ENCODE measurements at regions not wholly inside any gene's neighbourhood (a gene's known extent, or its start where the extent isn't known, plus 50 kb on each side); places are given as distances from the start of the nearest gene placed in this dataset.

DNA sequence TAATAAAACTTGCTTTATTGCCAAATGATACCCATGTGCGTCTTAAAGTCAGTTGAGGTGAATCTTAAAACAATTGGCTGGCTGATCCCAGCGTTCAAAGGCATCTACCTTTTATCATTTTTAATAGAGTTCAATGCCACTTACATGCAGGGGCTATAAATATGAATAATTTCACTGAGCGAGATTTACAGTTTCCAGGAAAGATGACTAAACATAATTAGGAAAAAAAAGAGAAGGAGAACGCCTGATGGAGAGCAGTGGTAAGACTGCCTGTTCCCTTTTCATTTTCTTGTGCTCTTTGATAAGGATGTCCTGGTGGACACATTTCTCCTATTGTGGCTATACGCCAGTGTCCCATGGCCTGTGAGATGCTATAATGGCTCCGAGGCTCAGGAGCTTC lies 139.9 kb upstream of the SLC22A23 start:
- no peak for DNase-seq (ENCODE audit: extremely low read depth in 1 of 2, low read depth in 1 of 2)

DNA sequence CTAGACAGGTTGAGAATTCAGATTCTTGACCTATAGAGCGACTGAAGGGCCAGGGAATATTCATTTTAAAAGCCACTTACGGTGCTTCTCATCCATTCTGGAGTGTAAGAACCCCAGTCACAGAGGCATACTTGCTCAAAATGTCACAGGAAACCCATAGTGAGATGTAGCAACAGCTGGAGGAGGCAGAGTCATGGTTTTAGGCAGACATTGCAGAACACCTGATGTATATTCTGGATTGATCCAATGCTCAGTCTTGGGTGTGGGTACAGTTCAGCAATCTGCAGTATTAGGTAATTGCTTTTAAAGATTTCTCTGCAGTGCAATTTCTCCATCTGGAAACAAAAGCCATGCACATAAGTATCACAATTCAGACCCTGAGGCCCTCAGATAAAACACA lies 137.4 kb upstream of the SLC22A23 start:
- no peak for DNase-seq (ENCODE audit: extremely low read depth in 1 of 2, low read depth in 1 of 2)

DNA sequence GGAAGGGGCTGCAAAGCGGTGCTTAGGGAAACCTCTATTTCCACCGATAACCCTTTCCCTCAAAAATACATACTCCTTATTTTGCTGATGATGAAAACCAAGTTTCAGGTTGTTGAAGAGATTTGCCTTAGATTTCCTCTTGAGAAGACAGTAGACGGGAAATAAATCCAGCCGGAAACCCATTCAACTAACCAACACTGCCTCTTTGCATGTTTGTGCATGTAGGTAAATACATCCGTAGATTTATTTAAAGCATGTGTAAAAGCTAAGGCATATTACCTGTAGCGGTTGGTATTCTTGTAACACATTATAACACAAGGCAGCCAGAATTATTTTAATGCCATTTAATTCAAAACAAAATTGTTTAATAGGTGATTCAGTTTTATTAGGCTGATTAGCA lies 136.3 kb upstream of the SLC22A23 start:
- DNase-seq (ENCODE audit: extremely low read depth in 1 of 2, low read depth in 1 of 2) = no peak

DNA sequence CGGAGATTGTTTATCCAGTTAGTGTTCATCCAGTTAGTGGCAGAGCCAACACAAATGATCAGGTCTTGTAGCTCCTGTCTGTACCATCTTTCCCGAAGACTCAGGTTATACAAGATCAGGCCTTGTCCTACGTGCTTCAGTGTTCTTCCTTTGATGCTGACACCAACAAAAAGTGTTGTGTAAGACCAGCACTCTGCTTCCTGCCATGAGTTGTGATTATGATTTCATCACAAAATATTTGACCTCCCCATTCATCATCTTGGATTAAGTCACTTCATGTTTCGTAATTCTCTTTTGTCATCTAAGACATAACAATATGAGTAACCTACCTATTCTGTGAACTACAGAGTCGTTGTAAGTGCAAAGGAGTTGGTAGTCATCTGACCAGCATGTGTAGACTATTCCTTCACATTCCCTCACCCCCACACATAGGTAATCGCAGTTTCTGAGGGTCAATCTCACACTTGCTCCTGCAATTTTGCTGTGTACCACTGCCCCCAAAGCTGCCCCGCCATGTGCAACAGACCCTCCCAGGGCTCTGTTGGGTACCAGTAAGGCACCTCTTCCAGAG lies 135.6 kb upstream of the SLC22A23 start:
- no peak for DNase-seq (ENCODE audit: extremely low read depth in 1 of 2, low read depth in 1 of 2)

DNA sequence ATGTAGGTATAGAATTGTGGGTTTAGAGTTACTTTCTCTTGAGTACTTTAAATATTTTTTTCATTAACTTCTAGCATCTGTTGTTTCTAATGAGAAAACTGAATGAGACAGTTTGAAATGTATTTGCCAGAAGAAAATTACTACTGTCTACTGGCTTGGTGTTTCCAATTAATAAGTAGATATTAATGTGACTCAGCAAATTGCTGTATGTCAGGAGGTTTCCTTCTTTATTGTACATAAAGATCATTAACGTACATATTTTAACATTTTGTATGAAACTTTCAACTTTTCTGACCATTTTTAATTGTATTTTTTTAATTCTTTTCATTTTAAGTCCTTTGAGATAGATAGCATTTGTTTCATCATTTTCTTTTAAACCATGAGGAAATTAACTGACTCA lies 135.1 kb upstream of the SLC22A23 start:
- DNase-seq (ENCODE audit: extremely low read depth in 1 of 2, low read depth in 1 of 2) = no peak

DNA sequence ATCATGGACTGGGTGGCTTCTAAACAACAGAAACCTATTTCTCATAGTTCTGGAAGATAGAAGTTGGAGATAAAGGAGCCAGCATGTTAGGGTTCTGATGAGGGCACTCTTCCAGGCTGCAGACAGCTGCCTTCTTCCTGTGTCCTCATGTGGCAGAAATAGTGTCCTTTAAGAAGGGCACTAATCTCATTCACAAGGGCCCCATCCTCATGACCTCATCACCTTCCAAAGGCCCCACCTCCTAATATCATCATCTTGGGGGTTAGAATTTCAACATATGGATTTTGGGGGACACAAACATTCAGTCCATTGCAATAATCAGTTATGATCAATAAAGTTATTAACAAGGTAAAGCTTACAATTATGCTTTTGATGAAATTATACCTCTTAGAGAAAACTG lies 130.8 kb upstream of the SLC22A23 start:
- DNase-seq (ENCODE audit: extremely low read depth in 1 of 2, low read depth in 1 of 2) = no peak

DNA sequence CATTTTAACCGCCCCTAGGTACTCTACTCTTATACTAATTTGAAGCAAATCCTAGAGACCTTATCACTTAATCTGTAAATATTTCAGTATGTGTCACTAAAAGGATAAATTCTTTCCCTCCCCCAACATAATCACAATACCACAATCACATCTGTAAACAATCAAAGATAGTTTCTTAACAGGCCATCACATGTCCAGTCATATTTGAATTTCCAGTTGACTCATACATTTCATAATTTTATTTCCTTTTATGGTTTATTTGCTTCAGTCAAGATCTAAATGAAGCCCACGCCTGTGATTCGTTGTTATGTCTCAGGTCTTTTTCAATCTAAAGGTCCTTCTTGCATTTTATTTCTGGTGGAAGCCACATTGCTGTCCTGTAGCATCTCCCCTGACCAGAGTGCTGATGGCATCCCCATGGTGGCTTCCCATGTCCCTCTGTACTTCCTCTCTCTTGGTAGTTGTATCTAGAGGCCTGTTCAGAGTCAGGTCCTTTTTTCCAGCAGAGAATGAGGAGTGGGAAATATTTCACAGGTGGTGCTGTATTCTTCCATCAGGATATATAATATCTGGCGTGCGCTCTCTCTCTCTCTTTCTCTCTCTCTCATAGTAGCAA lies 128.6 kb upstream of the SLC22A23 start:
- no peak for DNase-seq (ENCODE audit: extremely low read depth in 1 of 2, low read depth in 1 of 2)

DNA sequence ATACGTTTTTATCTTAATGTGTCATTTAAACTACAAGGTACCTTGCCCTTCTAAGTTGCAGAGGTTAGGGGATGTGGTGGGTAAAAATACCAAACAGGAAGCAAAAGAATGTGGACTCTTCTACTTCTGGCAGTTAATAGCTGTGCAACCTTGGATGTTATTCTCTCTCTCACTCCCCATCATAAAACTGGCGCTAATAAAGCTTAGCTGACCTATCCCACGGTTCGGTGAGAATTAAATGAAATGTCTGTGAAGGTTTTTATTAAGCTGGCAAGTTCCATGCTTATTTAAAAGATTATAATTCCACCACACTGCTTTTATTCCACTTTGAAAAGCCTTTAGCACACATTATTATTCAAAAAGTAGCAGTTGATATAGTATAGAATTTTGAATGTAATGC lies 127.8 kb upstream of the SLC22A23 start:
- no peak for DNase-seq (ENCODE audit: extremely low read depth in 1 of 2, low read depth in 1 of 2)

DNA sequence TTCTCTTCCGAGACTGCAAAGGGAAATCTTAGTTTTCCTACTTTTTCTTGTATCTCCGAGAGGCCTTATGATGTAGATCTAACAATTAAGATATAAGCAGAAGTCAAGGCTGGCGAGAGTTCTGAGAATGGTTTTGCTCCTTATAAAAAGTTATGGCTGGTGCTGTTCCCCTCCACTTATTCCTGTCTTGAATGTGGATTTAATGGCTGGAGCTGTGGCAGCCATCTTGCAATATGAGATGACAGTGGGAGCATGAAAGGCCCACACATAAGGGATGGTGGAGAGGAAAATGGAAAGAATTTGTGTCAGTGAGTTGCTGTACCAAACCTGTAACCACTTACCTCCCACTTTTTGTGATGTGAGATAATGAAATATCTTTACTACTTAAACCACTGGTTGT lies 124.6 kb upstream of the SLC22A23 start:
- no peak for DNase-seq (ENCODE audit: extremely low read depth in 1 of 2, low read depth in 1 of 2)

DNA sequence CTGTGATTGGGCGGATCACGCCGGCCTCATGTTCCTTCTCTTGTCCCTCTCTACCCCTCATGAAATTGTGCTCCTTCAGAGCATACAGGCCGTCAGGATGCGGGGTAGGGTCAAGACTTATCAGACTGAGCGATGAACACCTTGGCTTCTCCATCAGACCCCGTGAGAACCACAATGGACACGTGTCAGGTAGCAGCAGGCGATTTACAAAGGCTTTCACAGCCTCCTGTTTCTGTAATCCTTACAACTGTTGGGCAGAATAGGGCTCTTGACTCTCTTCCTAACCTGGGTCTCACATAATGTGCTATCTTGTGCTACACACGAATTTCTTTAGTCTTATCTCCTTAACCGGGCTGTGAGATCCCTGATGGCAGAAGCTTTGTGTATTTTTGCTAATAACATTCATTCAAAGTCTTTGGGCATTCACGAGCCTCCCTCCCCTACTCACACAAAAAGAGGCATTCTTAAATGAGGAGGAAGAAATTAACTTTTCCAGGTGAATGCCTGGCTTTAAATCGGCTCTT lies 122.9 kb upstream of the SLC22A23 start:
- no peak for DNase-seq (ENCODE audit: extremely low read depth in 1 of 2, low read depth in 1 of 2)

DNA sequence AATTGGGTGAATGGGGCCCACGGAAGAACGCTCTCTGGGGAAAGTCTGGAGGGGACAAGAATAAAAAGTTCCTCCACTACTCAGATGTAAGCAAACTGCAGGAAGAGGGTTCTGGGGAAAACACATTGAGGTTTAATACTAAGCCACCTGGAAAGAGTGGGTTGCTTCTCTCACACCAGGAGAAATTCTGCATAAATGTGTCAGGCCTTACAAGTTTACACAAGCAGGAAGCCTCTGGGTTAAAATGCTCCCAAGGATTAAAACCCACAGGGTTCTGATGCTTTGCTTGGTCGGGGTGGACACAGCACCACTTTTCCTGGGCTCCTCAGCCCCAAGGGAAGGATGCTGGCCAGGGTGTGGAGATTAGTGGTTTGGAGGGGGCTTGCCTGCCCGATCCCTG lies 122.1 kb upstream of the SLC22A23 start:
- DNase-seq (ENCODE audit: extremely low read depth in 1 of 2, low read depth in 1 of 2) = no peak

DNA sequence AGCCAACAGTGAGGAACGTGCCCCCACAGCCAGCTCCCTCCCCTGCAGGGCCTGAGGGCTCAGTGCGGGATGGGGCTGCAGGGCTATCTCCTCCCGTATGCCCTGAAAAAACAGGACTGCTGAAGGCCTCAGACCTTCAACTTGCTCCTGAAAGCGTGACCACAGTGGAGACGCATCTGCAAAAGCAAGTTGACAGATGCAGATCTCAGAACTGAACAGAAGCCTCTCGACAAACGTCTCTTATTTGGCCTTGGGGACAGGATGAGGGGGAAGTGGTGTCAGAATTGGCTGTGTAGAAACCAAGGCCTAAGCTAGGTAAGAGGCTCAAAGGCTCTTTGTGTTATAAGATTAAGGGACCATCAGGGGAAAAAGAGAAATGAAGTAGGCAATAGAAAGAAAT lies 120.7 kb upstream of the SLC22A23 start:
- no peak for DNase-seq (ENCODE audit: extremely low read depth in 1 of 2, low read depth in 1 of 2)

DNA sequence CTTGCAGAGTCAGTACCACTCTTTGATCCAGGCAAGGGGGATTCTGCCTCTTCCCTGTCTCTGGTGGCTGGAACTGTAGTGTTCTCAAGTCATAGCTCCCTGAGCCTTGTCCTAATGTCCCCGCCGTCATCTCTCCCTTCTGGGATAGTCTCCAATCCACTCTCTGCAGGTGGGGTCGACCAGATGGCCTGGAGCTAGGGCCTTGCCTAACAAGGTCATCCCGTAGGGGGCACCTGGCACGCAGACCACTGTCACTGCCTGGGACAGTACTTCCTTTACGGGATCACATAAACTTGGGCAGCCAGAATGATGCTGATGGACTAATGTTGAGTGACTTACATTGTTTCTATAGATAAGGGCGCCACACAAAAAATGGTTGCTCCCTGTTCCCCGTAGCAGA lies 118.9 kb upstream of the SLC22A23 start:
- DNase-seq (ENCODE audit: extremely low read depth in 1 of 2, low read depth in 1 of 2) = no peak

DNA sequence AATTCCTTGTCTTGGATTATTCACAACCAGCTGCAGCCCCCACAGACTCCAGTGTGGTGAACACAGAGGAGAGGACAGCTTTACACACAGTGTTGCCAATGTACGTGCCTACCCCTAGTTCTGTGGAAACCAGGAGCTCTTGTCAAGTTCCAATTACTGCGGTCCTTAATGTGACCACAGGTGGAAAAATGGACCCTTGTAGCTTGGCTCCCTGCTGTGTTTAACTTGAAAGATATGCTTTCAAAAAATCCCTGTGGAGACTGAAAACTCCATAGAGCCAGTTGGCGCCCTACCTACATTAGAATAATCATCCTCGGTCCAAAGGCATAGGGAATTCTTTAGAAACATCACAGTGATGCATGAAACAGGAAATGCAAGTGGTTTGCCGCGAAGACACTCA lies 118.3 kb upstream of the SLC22A23 start:
- DNase-seq (ENCODE audit: extremely low read depth in 1 of 2, low read depth in 1 of 2) = no peak

DNA sequence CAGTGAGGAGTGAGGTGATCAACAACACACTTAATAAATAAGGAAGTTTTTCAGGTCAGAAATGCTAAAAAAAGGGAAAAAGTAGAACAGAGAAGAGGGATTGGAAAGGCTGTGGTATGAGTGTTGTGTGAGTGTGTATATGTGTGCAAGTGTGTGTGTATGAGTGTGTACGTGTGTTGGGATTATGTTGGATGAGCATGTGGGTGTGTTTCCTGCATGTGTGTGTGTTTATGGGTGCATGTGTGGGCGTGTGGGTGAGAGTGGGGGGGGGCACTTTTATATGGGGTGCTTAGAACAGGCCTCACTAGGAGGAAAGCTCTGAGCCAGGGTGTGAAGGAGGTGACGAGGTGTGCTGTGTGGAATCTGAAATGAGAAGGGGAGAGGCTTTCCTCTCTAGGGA lies 116.8 kb upstream of the SLC22A23 start:
- DNase-seq (ENCODE audit: extremely low read depth in 1 of 2, low read depth in 1 of 2) = no peak

DNA sequence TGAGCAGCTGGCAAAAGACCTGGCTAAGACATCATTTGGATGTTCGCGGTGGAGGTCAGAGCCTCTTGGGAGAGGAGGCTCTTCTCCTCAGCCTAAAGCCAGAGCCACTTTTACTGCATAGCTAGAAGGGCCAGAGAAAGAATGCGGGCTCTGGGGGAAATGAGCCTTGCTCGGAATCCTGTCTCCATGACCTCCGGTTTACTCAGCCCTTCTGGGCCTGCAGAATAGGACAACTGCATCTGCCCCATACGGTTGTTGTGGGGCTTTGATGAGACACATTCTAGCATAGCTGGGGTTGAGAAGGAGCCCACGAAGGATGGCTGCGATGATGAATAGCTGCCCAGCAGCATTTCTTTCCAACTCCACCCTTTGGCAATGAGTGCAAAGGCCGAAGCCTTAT lies 115.0 kb upstream of the SLC22A23 start:
- no peak for DNase-seq (ENCODE audit: extremely low read depth in 1 of 2, low read depth in 1 of 2)

DNA sequence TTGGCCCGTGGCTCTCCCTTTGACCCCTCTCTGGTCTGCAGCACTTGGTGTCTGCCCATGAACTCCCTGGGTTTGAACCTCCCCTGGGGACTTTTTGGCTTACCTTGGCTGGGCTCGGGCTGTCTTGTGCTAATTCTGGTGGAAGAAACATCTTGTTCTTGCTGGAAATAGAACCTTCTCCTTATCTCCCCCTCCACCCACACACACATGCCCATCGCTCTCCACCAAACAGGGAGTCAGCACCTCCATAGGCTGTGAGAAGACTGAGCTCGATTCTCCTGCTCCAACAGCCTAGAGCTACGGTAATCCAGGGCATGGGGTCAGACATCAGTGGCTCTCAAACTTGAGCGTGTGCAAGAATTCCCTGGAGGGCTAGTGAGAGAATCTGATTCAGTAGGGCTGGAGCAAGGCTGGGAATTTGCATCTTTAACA lies 114.4 kb upstream of the SLC22A23 start:
- DNase-seq (ENCODE audit: extremely low read depth in 1 of 2, low read depth in 1 of 2) = no peak

DNA sequence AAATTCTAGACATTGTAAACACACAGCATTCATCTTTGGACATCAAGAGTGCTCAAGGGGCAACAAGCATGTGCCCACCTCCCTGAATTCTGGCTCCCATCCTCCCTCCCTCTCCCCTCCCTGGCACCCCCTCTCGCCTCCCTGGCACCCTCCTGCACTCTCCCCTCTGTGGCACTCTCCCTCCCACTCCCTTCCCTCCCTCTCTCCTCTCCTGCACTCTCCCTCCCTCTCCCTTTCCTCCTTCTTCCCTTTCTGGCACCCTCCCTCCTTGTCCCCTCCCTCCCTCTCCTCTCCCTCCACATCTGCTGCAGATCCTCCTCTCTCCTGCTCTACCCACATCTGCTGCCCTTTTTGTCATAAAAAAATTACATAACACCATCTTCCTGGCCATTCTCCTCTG lies 113.0 kb upstream of the SLC22A23 start:
- no peak for DNase-seq (ENCODE audit: extremely low read depth in 1 of 2, low read depth in 1 of 2)

DNA sequence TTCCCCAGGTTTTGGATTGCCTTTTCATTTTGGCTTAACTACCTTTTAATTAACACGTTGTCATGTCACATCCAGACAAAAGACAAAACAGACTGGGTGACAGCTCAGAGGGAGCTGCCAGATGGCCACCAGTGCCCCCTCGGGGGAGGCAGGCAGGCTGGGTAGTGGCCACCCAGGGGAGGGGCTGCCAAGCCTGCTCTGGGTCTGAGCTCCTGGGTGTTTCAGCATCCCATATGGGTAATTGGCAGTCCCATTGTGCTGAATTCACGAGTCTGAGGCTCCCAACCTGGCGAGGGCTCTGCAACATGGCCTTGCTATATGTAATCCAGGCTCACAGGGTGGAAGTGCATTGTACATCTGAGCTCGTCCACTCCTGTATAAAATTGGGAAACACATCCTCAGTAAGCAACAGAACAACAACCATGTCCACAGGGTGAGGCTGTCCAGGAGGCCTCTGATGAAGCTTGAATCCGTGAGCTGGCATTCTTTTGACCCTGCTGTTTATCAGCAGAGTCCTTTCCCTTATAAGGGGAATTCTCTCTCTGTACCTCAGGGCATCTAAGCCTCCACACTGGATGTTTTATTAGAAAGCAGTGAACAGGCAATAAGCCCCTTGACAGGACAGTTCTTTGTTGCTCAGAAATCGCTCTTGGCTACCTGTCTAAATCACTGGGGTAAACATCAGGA lies 111.7 kb upstream of the SLC22A23 start:
- no peak for DNase-seq (ENCODE audit: extremely low read depth in 1 of 2, low read depth in 1 of 2)

DNA sequence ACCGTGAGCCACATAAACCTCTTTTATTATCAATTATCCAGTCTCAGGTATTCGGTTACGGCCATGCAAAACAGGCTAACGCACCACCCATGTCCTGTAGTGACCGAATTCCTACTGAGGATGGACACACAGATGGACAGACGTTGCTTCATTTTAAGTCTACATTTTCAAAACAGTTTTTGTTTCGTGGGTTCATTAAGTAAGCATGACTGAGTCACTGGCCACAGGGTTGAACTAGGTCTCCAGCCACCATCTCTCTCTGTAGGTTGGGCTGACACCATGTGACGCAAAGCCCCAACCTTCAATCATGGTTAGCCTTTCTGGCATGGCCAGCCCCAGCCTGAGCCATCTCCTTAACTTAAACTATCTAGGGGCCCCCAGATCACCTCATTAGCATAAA lies 110.0 kb upstream of the SLC22A23 start:
- DNase-seq (ENCODE audit: extremely low read depth in 1 of 2, low read depth in 1 of 2) = no peak

DNA sequence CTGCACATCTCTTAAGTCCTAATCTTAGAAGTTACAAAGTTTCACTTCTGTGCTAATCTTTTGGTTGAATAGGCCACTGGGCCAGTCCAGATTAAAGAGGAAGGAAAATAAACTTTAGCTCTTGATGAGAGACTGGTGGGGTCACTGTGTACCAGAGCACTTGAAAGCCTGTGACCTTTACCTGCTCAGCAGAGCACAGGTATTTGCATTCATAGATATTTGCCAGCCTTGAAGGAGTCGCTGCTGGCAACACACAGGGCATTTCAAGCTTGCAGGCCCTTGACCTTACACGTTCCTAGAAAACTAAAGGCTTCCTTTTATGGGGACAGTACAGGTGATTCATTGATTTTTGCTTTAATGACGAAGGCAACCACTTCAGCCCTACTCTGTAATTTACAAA lies 108.4 kb upstream of the SLC22A23 start:
- DNase-seq (ENCODE audit: extremely low read depth in 1 of 2, low read depth in 1 of 2) = no peak

DNA sequence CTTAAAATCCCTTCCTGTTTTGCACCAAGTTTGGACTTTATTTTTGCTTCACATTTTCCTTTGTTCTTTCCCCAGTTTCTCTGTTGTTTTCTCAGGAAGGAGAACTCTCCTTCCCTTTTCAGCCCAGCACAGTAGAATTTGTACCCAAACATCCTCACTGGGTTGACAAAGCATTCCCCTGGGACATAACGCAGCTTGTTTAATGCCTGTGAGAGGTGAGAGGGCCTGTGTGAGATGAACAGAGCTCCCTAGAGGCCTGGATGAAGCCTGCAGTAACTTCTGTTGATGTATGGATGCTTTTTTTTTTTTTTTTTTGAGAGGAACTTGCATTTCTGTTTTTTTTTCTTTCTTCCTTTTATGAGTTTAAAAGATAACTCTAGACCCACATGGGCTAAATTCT lies 104.9 kb upstream of the SLC22A23 start:
- DNase-seq (ENCODE audit: extremely low read depth in 1 of 2, low read depth in 1 of 2) = no peak

All from stimulated activated CD8-positive, alpha-beta memory T cell treated with anti-CD3 and anti-CD28 coated beads, Interleukin-7, amount 100 ng/mL, for 48 hours (primary cell).